DOHH2 (cell line): ENCODE measurements at regions not wholly inside any gene's neighbourhood (a gene's known extent, or its start where the extent isn't known, plus 50 kb on each side); places are given as distances from the start of the nearest gene placed in this dataset.

Source experiments
- H3F3A ChIP-seq: fragments of 200-600 bp; sonication (generic), shearing (Covaris generic); 2 replicates; pipeline ENCODE4 v1.6.0; 2016; ENCODE audit warnings: antibody characterized with exemption, mild to moderate bottlenecking; ENCODE audit not compliant: control insufficient read depth, insufficient read depth
- H3K27ac ChIP-seq: fragments of 200-600 bp; sonication (generic); 2 replicates; pipeline ENCODE4 v1.5.1; 2014; ENCODE audit warnings: low read depth, mild to moderate bottlenecking, low read length, moderate library complexity
- H3K27me3 ChIP-seq: fragments of 200-600 bp; sonication (generic); 2 replicates; pipeline ENCODE4 v1.6.1; 2014; ENCODE audit warnings: mild to moderate bottlenecking, low read length, mixed read lengths; ENCODE audit not compliant: control insufficient read depth
- H3K36me3 ChIP-seq: fragments of 200-600 bp; sonication (generic); 2 replicates; pipeline ENCODE4 v1.6.1; 2014; ENCODE audit warnings: mild to moderate bottlenecking, low read length, moderate library complexity, mixed read lengths; ENCODE audit not compliant: control insufficient read depth
- H3K4me1 ChIP-seq: fragments of 200-600 bp; sonication (generic); 2 replicates; pipeline ENCODE4 v1.6.1; 2014; ENCODE audit warnings: mild to moderate bottlenecking, low read length, mixed read lengths; ENCODE audit not compliant: control insufficient read depth
- H3K4me2 ChIP-seq: fragments of 200-600 bp; sonication (generic); 2 replicates; pipeline ENCODE4 v1.6.0; 2014; ENCODE audit warnings: mild to moderate bottlenecking, low read length, moderate library complexity
- H3K4me3 ChIP-seq: fragments of 200-600 bp; sonication (generic); 2 replicates; pipeline ENCODE4 v1.5.1; 2014; ENCODE audit warnings: mild to moderate bottlenecking, low read length, mixed read lengths
- H3K79me2 ChIP-seq: fragments of 200-600 bp; sonication (generic); 2 replicates; pipeline ENCODE4 v1.6.1; 2014; ENCODE audit warnings: mild to moderate bottlenecking, low read length, mixed read lengths; ENCODE audit not compliant: control insufficient read depth
- H3K9me2 ChIP-seq: fragments of 200-600 bp; sonication (generic); replicated peaks from 2 replicates; pipeline ENCODE4 v1.6.1; 2014; ENCODE audit warnings: mild to moderate bottlenecking, low read length, mixed read lengths; ENCODE audit not compliant: control insufficient read depth
- H3K9me3 ChIP-seq: fragments of 200-600 bp; sonication (generic); 2 replicates; pipeline ENCODE4 v1.6.1; 2014; ENCODE audit warnings: antibody characterized with exemption, low read length, mixed read lengths; ENCODE audit not compliant: control insufficient read depth, insufficient read depth
- H4K20me1 ChIP-seq: fragments of 200-600 bp; sonication (generic); 2 replicates; pipeline ENCODE4 v1.6.0; 2014; ENCODE audit warnings: low read depth, mild to moderate bottlenecking, antibody characterized with exemption, low read length, moderate library complexity; ENCODE audit not compliant: control insufficient read depth, insufficient read depth
- CTCF ChIP-seq: fragments of 200-600 bp; sonication (generic); IDR thresholded peaks from one replicate; pipeline ENCODE4 v1.5.1; 2014; ENCODE audit warnings: antibody characterized with exemption, mild to moderate bottlenecking, low read depth, low read length; ENCODE audit not compliant: poor library complexity, severe bottlenecking
- EZH2phosphoT487 ChIP-seq: fragments of 200-600 bp; sonication (generic); IDR thresholded peaks from 2 replicates; pipeline ENCODE4 v1.6.1; 2017; ENCODE audit warnings: borderline replicate concordance, mild to moderate bottlenecking, antibody characterized with exemption, low read length, moderate library complexity, mixed read lengths

DNA sequence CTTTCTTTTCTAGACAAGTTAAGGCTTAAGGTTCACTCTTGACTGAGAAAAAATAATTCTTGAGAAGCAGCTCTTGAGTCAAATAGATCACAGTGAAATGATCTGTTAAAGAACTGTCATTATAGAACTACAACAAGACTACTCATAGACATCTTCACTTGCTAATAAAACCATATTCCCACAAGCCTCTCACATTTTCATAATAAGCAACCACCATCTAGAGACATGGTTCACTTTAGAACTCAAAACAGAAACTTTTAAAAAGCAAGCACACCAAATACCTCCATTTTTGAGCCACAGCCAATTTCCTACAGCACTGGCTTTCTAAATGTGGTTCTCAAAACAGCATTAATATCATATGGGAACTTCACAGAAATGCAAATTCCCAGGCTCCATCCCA is 309.5 kb downstream of the TMA16 start:
- H3K9me3 ChIP-seq: no peaks in the 10 kb centered on the region
- H3K4me1 ChIP-seq: no peaks in the 10 kb centered on the region
- no peaks in the 10 kb centered on the region for H3K9me2 ChIP-seq
- no peaks in the 10 kb centered on the region for H3F3A ChIP-seq
- no peaks in the 10 kb centered on the region for H3K36me3 ChIP-seq
- H3K27me3 ChIP-seq: no peaks in the 10 kb centered on the region
- no peaks in the 10 kb centered on the region for H3K79me2 ChIP-seq
- H3K4me2 ChIP-seq: no peak overlapping the region
- no peak overlapping the region for H3K4me3 ChIP-seq
- H4K20me1 ChIP-seq: no peaks in the 10 kb centered on the region
- TF ChIP-seq EZH2phosphoT487: no peak
- TF ChIP-seq CTCF: no peak
- no peak overlapping the region for H3K27ac ChIP-seq

GRCh38 chr4:163806653-163807052 is 312.2 kb downstream of the TMA16 start:
- Histone ChIP-seq H3K4me2 (no peak overlapping the region), H3K79me2 (no peaks in the 10 kb centered on the region), H3F3A (no peaks in the 10 kb centered on the region), H3K27me3 (no peaks in the 10 kb centered on the region), H4K20me1 (no peaks in the 10 kb centered on the region), H3K36me3 (no peaks in the 10 kb centered on the region), H3K9me2 (no peaks in the 10 kb centered on the region), H3K9me3 (no peaks in the 10 kb centered on the region), H3K27ac (no peak overlapping the region), H3K4me1 (peaks cover 7% of the 10 kb centered on the region), H3K4me3 (no peak overlapping the region)
- TF ChIP-seq CTCF: no peak
- no peak for TF ChIP-seq EZH2phosphoT487

- H3K9me2 ChIP-seq: no peaks in the 10 kb centered on the region
- H4K20me1 ChIP-seq: no peaks in the 10 kb centered on the region
- no peaks in the 10 kb centered on the region for H3K79me2 ChIP-seq
- H3F3A ChIP-seq: no peaks in the 10 kb centered on the region
- H3K9me3 ChIP-seq: no peaks in the 10 kb centered on the region
- H3K4me1 ChIP-seq: peaks cover 7% of the 10 kb centered on the region
- no peak overlapping the region for H3K4me3 ChIP-seq
- no peak overlapping the region for H3K27ac ChIP-seq
- no peaks in the 10 kb centered on the region for H3K27me3 ChIP-seq
- no peaks in the 10 kb centered on the region for H3K36me3 ChIP-seq
- no peak overlapping the region for H3K4me2 ChIP-seq
- TF ChIP-seq CTCF (no peak), EZH2phosphoT487 (no peak)
These were observed 313.5 kb downstream of the TMA16 start for GRCh38 chr4:163808011-163808410.

GRCh38 chr4:163810755-163811154 is 316.3 kb downstream of the TMA16 start:
- Histone ChIP-seq H3K4me2 (peak overlapping the region; percentile 30; the same call in 1 of the 2 replicates), H3K27me3 (no peaks in the 10 kb centered on the region), H3K9me2 (no peaks in the 10 kb centered on the region), H3K79me2 (no peaks in the 10 kb centered on the region), H3F3A (no peaks in the 10 kb centered on the region), H3K27ac (no peak overlapping the region), H3K4me1 (peaks cover 16% of the 10 kb centered on the region), H3K36me3 (no peaks in the 10 kb centered on the region), H3K4me3 (no peak overlapping the region), H4K20me1 (no peaks in the 10 kb centered on the region), H3K9me3 (no peaks in the 10 kb centered on the region)
- no peak for TF ChIP-seq CTCF
- no peak for TF ChIP-seq EZH2phosphoT487
